ENCODE measurements at regions not wholly inside any gene's neighbourhood (a gene's known extent, or its start where the extent isn't known, plus 50 kb on each side); places are given as distances from the start of the nearest gene placed in this dataset.

DNA sequence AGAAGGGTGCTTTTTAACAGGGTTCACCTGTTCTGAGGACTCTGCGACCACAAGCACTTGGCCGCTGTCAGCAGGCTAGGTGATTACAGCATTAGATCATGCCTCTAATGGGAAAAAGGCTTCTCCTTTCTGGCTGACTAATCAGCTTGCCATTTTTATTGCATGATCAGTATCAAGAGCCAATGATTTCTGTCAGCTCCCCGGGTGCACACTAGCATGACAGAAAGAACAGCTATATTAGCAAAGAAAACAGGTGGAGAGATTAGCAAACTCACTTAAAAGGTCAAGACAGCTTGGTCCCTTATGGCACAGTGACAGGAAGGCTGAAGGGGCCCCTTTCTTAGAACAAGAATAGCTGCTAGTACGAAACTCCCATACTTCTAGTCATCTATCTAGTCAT is 170.0 kb downstream of the SMIM20 start:
- DNase-seq (ENCODE audit: low read depth) = peak; percentile 95
- no peaks in the 10 kb centered on the region for H3K36me3 ChIP-seq (ENCODE audit: control insufficient read depth, insufficient read depth, low read length)
- TF ChIP-seq, protein P1, sequence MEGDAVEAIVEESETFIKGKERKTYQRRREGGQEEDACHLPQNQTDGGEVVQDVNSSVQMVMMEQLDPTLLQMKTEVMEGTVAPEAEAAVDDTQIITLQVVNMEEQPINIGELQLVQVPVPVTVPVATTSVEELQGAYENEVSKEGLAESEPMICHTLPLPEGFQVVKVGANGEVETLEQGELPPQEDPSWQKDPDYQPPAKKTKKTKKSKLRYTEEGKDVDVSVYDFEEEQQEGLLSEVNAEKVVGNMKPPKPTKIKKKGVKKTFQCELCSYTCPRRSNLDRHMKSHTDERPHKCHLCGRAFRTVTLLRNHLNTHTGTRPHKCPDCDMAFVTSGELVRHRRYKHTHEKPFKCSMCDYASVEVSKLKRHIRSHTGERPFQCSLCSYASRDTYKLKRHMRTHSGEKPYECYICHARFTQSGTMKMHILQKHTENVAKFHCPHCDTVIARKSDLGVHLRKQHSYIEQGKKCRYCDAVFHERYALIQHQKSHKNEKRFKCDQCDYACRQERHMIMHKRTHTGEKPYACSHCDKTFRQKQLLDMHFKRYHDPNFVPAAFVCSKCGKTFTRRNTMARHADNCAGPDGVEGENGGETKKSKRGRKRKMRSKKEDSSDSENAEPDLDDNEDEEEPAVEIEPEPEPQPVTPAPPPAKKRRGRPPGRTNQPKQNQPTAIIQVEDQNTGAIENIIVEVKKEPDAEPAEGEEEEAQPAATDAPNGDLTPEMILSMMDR (IDR thresholded peaks at IDR 0.05; ENCODE audit: insufficient read depth, low read length, poor library complexity, severe bottlenecking) = no peak
- H3K27me3 ChIP-seq (ENCODE audit: control insufficient read depth, insufficient read depth, low read length) = no peaks in the 10 kb centered on the region
- no peak overlapping the region for H3K4me3 ChIP-seq (ENCODE audit: low read depth, low read length)

DNA sequence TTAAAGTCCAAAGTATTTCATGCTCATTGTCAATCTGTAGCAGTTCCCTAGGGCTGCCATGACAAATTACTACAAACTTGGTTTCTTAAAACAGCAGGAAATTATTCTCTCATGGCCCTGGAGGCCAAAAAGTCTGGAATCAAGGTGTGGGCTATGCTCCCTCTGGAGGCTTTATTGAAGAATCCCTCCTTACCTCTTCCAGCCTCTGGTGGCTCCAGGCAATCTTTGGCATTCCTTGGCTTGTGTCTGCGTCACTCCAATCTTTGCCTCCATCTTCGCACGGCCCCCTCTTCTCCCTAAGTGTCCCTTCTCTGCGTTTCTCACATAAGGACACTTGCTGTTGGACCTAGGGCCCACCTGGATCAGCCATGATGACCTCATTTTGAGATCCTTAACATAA is 170.4 kb downstream of the SMIM20 start:
- Histone ChIP-seq H3K4me3 (ENCODE audit: low read depth, low read length) (no peak overlapping the region), H3K27me3 (ENCODE audit: control insufficient read depth, insufficient read depth, low read length) (no peaks in the 10 kb centered on the region), H3K36me3 (ENCODE audit: control insufficient read depth, insufficient read depth, low read length) (no peaks in the 10 kb centered on the region)
- no peak for DNase-seq (ENCODE audit: low read depth)
- TF ChIP-seq, protein P1 (IDR thresholded peaks at IDR 0.05; ENCODE audit: insufficient read depth, low read length, poor library complexity, severe bottlenecking) = peak; percentile 15

DNA sequence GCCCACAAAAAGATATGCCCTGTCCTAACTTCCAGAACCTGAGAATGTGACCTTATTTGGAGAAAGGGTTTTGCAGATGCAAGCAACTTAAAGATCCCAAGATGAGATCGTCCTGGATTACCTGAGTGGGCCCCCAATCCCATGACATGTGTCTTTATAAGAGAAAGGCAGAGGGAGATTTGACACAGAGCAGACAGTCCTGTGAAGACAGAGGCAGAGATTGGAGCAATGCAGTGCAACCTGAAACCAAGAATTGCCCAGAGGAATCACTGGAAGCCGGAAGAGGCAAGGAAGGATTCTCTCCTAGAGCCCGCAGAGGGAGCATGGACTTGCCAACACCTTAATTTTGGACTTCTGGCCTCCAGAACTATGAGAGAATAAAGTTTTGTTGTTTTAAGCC is 171.5 kb downstream of the SMIM20 start:
- TF ChIP-seq, protein P1 (IDR thresholded peaks at IDR 0.05; ENCODE audit: insufficient read depth, low read length, poor library complexity, severe bottlenecking) = no peak
- DNase-seq (ENCODE audit: low read depth) = no peak
- H3K27me3 ChIP-seq (ENCODE audit: control insufficient read depth, insufficient read depth, low read length) = no peaks in the 10 kb centered on the region
- H3K4me3 ChIP-seq (ENCODE audit: low read depth, low read length) = no peak overlapping the region
- H3K36me3 ChIP-seq (ENCODE audit: control insufficient read depth, insufficient read depth, low read length) = no peaks in the 10 kb centered on the region

DNA sequence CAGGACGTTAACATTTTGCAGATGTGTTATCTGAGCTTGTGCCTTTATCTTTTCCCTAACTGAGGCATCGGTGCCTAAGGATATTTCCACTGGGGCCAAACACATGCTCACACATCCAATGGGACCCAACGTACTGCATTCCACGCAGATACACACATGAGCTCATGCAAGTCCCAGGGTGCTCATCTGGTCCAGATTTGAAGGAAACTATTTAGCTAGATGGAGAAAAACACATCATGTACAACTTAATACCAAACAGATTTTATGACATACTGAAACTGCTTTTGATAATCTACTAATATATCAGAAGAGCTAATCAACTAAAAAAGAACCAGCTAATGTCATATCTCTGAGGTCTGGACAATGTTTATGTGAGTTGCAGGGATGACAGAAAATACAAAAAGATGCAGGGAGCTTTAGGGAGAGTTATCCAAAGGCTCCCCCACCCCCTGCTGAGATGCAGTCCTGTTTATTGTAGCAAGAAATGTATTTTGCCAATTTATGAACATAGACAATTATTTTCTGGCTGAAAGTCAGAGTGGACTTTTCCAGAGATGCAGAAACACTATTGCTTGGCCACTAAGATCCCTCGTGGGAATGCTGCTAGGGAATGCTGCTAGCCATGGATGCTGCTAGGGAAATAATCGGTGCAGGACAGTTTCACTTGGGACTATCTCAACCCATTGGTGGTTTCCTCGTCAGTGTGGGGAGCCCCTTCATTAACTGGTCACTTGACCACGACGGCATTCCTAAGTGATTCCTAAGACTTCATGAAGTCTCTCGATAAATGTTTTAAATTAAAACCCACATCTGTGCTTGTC is 172.8 kb downstream of the SMIM20 start:
- TF ChIP-seq, protein P1 (IDR thresholded peaks at IDR 0.05; ENCODE audit: insufficient read depth, low read length, poor library complexity, severe bottlenecking) = no peak
- H3K27me3 ChIP-seq (ENCODE audit: control insufficient read depth, insufficient read depth, low read length) = no peaks in the 10 kb centered on the region
- no peak overlapping the region for H3K4me3 ChIP-seq (ENCODE audit: low read depth, low read length)
- DNase-seq (ENCODE audit: low read depth) = no peak
- no peaks in the 10 kb centered on the region for H3K36me3 ChIP-seq (ENCODE audit: control insufficient read depth, insufficient read depth, low read length)

DNA sequence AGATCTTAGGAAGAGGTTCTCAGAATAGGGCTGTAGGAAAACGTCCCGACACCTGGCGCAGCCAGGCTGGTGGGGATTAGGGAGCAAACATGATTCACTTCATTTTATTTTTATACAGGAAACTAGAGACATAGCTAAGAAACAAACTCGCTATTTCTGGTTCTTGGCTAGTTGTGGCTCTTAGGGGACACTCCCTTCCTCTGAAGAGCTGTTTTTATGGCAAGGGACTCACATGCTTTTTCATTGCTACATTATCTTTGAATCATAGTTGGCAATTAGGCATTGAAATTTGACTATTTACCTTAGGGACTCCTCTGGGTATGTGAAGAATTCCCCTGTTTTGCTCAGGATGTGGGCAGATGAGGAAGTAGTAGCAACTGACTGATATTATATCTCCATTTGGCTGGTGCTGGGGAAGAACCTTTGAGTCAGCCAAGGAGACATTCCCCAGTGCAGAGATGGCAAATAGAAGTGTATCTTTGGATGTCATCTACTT is 174.5 kb downstream of the SMIM20 start:
- no peaks in the 10 kb centered on the region for H3K27me3 ChIP-seq (ENCODE audit: control insufficient read depth, insufficient read depth, low read length)
- no peaks in the 10 kb centered on the region for H3K36me3 ChIP-seq (ENCODE audit: control insufficient read depth, insufficient read depth, low read length)
- peak; percentile 48 for DNase-seq (ENCODE audit: low read depth)
- TF ChIP-seq, protein P1 (IDR thresholded peaks at IDR 0.05; ENCODE audit: insufficient read depth, low read length, poor library complexity, severe bottlenecking) = no peak
- H3K4me3 ChIP-seq (ENCODE audit: low read depth, low read length) = no peak overlapping the region

DNA sequence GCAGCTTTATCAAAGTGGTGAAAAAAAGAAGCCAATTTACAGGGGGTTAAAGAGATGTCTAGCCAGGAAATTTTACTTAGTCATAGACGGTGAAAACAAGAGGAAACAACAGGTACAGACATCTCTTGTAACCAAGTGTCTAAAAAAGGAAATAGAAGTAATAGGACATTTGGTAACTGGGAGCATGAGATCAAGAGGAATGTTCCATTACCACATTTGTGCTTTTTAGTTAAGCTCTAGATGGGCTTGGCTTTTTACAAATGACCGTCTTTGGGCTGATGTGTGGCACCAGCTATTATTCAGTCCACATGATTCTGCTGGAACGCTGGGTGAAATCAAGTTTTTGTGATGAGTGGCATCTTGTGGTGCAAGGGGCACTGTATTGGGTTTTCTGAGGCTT is 179.5 kb downstream of the SMIM20 start:
- H3K27me3 ChIP-seq (ENCODE audit: control insufficient read depth, insufficient read depth, low read length) = no peaks in the 10 kb centered on the region
- no peaks in the 10 kb centered on the region for H3K36me3 ChIP-seq (ENCODE audit: control insufficient read depth, insufficient read depth, low read length)
- no peak for DNase-seq (ENCODE audit: low read depth)
- no peak overlapping the region for H3K4me3 ChIP-seq (ENCODE audit: low read depth, low read length)
- TF ChIP-seq, protein P1 (IDR thresholded peaks at IDR 0.05; ENCODE audit: insufficient read depth, low read length, poor library complexity, severe bottlenecking) = no peak
